ENCODE measurements at regions not wholly inside any gene's neighbourhood (a gene's known extent, or its start where the extent isn't known, plus 50 kb on each side); places are given as distances from the start of the nearest gene placed in this dataset.

DNA sequence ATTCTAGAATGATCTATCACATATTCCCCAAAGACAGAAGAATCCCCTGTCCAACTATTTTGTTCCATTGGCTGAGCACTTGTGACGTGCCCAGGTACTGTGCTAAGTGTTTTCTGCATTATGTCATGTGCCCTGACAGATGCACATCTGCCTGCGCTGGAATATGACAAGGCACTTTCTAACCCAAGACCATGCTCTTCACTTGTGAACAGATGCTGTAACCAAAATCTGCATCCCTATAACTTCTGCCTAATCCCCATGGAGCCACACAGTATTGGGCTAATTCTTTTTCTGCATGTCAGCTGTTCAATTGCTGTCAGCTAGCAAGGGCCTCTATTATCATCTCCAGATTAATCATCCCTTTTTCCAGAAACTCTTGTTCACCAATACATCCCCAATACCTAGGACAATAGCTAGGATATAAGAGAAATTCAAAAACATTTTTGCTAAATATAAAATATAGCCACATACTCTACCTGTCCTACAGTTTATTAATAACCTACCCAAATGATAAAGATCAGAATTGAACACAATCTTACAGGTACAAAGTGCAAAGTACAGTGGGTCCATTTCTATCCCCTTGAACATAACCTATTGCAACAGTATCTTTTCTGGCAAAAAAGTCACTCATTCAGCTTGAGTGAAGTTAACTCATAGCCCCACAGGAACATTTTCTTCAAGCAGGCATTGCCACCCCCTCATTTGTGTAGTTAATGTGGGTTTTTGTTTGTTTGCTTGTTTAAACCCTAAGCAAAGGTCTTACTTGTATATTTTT, 109.4 kb upstream of the LRRN1 start:
- Mint-ChIP-seq H3K9me3 (ENCODE audit: unreplicated experiment) (peaks cover 3% of the 10 kb centered on the region), H3K27me3 (ENCODE audit: unreplicated experiment) (no peaks in the 10 kb centered on the region), H3K36me3 (ENCODE audit: unreplicated experiment) (no peaks in the 10 kb centered on the region), H3K27ac (ENCODE audit: unreplicated experiment) (no peak overlapping the region), H3K4me1 (ENCODE audit: unreplicated experiment) (no peaks in the 10 kb centered on the region), H3K4me3 (ENCODE audit: unreplicated experiment) (no peak overlapping the region)
- DNase-seq (ENCODE audit: extremely low spot score, unreplicated experiment) = no peak
- TF ChIP-seq, protein P1, sequence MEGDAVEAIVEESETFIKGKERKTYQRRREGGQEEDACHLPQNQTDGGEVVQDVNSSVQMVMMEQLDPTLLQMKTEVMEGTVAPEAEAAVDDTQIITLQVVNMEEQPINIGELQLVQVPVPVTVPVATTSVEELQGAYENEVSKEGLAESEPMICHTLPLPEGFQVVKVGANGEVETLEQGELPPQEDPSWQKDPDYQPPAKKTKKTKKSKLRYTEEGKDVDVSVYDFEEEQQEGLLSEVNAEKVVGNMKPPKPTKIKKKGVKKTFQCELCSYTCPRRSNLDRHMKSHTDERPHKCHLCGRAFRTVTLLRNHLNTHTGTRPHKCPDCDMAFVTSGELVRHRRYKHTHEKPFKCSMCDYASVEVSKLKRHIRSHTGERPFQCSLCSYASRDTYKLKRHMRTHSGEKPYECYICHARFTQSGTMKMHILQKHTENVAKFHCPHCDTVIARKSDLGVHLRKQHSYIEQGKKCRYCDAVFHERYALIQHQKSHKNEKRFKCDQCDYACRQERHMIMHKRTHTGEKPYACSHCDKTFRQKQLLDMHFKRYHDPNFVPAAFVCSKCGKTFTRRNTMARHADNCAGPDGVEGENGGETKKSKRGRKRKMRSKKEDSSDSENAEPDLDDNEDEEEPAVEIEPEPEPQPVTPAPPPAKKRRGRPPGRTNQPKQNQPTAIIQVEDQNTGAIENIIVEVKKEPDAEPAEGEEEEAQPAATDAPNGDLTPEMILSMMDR (IDR thresholded peaks at IDR 0.05) = no peak

DNA sequence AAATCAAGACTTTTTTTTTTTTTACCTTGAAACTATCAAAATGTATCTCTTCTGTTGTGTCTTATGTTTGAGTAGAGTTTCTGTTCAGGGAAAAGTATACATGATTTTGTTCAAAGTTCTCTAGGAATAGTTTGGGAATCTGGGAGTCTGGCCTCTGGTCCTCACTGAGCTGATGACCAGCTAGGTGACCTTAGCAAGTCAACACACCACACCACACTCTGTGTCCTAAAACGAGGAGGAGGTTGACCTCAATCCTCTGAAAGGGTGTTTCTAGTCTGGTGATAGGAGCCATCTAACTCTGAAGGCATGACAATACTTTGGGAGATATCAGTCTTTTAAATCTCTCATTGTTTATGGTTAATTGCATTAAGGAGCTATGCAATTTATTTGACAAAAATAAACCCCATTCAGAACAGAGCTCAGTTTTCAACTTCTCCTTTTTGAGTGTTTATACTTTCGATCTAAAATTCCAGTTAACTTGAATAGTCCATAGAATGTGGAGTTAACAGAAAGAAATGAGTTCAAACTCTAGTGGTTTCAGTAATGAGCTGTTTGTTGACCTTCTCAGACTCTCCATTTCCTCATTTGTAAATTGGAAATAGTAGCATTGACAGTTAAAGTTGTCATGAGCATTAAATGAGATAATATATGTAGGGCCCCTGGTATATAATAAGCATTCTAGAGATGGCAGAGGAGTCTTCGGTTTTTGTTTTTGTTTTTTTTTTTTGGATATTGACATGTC, 112.2 kb upstream of the LRRN1 start:
- Mint-ChIP-seq H3K9me3 (ENCODE audit: unreplicated experiment) (peaks cover 3% of the 10 kb centered on the region), H3K4me1 (ENCODE audit: unreplicated experiment) (no peaks in the 10 kb centered on the region), H3K4me3 (ENCODE audit: unreplicated experiment) (no peak overlapping the region), H3K27me3 (ENCODE audit: unreplicated experiment) (no peaks in the 10 kb centered on the region), H3K36me3 (ENCODE audit: unreplicated experiment) (no peaks in the 10 kb centered on the region), H3K27ac (ENCODE audit: unreplicated experiment) (no peak overlapping the region)
- DNase-seq (ENCODE audit: extremely low spot score, unreplicated experiment) = no peak
- TF ChIP-seq, protein P1 (IDR thresholded peaks at IDR 0.05) = no peak

DNA sequence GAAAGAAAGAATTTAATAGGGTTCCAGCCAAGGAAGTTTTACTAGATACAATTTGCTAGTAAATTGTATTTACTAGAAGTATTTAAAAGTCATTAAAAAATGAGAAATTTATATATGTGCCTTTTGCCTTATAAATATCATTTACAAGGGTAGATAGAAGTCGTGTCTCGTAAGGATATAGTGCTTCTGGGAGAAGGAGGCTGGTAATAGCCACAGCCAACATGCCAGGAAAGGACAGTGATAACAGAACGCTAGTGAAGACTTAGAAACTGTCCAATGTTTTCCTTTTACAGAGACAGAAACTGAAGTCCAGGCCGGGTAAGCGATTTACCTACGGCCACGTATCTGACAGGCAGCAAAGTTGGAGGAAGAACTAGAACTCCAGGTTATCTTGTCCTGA, 113.5 kb upstream of the LRRN1 start:
- TF ChIP-seq, protein P1 (IDR thresholded peaks at IDR 0.05) = no peak
- H3K36me3 Mint-ChIP-seq (ENCODE audit: unreplicated experiment) = no peaks in the 10 kb centered on the region
- H3K27ac Mint-ChIP-seq (ENCODE audit: unreplicated experiment) = no peak overlapping the region
- H3K27me3 Mint-ChIP-seq (ENCODE audit: unreplicated experiment) = no peaks in the 10 kb centered on the region
- no peaks in the 10 kb centered on the region for H3K4me1 Mint-ChIP-seq (ENCODE audit: unreplicated experiment)
- H3K4me3 Mint-ChIP-seq (ENCODE audit: unreplicated experiment) = no peak overlapping the region
- no peak for DNase-seq (ENCODE audit: extremely low spot score, unreplicated experiment)
- peaks cover 3% of the 10 kb centered on the region for H3K9me3 Mint-ChIP-seq (ENCODE audit: unreplicated experiment)

DNA sequence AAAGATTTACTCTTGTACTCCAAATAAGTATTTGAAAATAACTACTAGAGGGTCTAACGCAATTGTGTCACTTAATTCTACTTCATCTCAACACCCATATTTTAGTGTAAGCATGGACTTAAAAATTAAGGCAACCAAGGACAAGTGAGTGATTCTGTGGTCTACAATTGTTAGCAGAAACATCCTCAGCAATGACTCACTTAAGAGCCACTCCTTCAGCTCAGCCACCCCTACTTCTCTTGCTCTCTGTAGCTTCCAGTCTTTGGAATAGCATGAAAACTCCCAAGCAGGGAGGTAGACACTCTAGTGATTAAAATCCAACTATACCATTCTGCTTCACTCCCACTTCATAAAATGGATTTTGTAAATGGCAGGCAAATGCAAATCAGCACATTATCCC, 116.0 kb upstream of the LRRN1 start:
- Mint-ChIP-seq H3K9me3 (ENCODE audit: unreplicated experiment) (peaks cover 15% of the 10 kb centered on the region), H3K27me3 (ENCODE audit: unreplicated experiment) (no peaks in the 10 kb centered on the region), H3K36me3 (ENCODE audit: unreplicated experiment) (no peaks in the 10 kb centered on the region), H3K4me3 (ENCODE audit: unreplicated experiment) (no peak overlapping the region), H3K4me1 (ENCODE audit: unreplicated experiment) (no peaks in the 10 kb centered on the region), H3K27ac (ENCODE audit: unreplicated experiment) (no peak overlapping the region)
- no peak for DNase-seq (ENCODE audit: extremely low spot score, unreplicated experiment)
- TF ChIP-seq, protein P1 (IDR thresholded peaks at IDR 0.05) = no peak

DNA sequence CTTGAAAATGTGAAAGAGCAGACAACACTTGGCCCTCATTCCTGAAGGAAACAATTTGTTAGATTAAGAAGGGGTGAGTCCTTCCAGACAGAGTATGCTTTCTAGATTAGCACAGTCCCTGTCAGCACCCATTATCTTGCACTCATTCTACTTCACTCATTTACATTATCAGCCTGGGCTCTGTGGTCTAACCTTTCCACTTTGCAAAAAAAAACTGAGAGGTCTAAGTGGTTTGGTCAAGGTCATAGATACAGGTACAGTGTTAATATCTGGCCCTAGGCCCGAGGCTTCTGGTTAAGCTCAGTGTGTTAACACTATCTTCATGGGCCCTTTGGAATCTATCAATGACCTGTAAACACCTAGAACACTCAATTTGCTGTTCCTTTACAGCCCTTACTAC, 123.4 kb upstream of the LRRN1 start:
- no peak overlapping the region for H3K27ac Mint-ChIP-seq (ENCODE audit: unreplicated experiment)
- no peak for DNase-seq (ENCODE audit: extremely low spot score, unreplicated experiment)
- no peak overlapping the region for H3K4me3 Mint-ChIP-seq (ENCODE audit: unreplicated experiment)
- H3K36me3 Mint-ChIP-seq (ENCODE audit: unreplicated experiment) = no peaks in the 10 kb centered on the region
- H3K27me3 Mint-ChIP-seq (ENCODE audit: unreplicated experiment) = no peaks in the 10 kb centered on the region
- TF ChIP-seq, protein P1 (IDR thresholded peaks at IDR 0.05) = no peak
- peaks cover 13% of the 10 kb centered on the region for H3K9me3 Mint-ChIP-seq (ENCODE audit: unreplicated experiment)
- no peaks in the 10 kb centered on the region for H3K4me1 Mint-ChIP-seq (ENCODE audit: unreplicated experiment)
